HEK293 (cell line): ENCODE measurements at regions not wholly inside any gene's neighbourhood (a gene's known extent, or its start where the extent isn't known, plus 50 kb on each side); places are given as distances from the start of the nearest gene placed in this dataset.

Experiments
- CTCF ChIA-PET: fragments of 350-600 bp; formaldehyde crosslinking; extraction: SDS; loops from one replicate; lab custom pipeline; 2021; ENCODE audit warnings: antibody characterized with exemption; lab: Yijun Ruan, JAX
- POLR2A ChIA-PET: fragments of 300-600 bp; formaldehyde crosslinking; extraction: SDS; loops from one replicate; lab custom pipeline; 2020; ENCODE audit warnings: antibody characterized with exemption, inconsistent platforms; lab: Yijun Ruan, JAX
- H3K27ac ChIP-seq: fragments of 200-500 bp; sonication (Bioruptor generic); 2 replicates; pipeline ENCODE4 v1.5.1; 2014; ENCODE audit warnings: low read depth, low read length, control low read depth, inconsistent platforms; ENCODE audit errors: extremely low read depth
- H3K36me3 ChIP-seq, 2 experiments: fragments of 200-500 bp in 1 of 2; sonication (Bioruptor generic) in 1 of 2; 1 replicate in 1 of 2; 2 replicates in 1 of 2; pipeline ENCODE4 v1.5.1; 2014 to 2017; ENCODE audit warnings: inconsistent platforms in 2 of 2, low read length in 2 of 2; ENCODE audit not compliant: control insufficient read depth in 2 of 2, insufficient read depth in 1 of 2
- H3K4me1 ChIP-seq: fragments of 200-500 bp; sonication (Bioruptor generic); 2 replicates; pipeline ENCODE4 v1.5.1; 2014; ENCODE audit warnings: mild to moderate bottlenecking, low read length, inconsistent platforms; ENCODE audit not compliant: control insufficient read depth, insufficient read depth
- H3K4me3 ChIP-seq: 2 replicates; pipeline ENCODE4 v1.5.1; 2011; ENCODE audit warnings: low read depth, mild to moderate bottlenecking, control low read depth, low read length, moderate library complexity
- H3K9me3 ChIP-seq: fragments of 200-500 bp; sonication (Bioruptor generic); 2 replicates; pipeline ENCODE4 v1.5.1; 2014; ENCODE audit warnings: low read depth, low read length, inconsistent platforms; ENCODE audit not compliant: control insufficient read depth, insufficient read depth
- GLI4 ChIP-seq: fragments of 450-650 bp; formaldehyde crosslinking; IDR thresholded peaks from 2 replicates; pipeline ENCODE4 v1.5.1; 2016; ENCODE audit warnings: missing biosample characterization, missing genetic modification characterization
- PRDM2 ChIP-seq: fragments of 450-650 bp; formaldehyde crosslinking; IDR thresholded peaks from 2 replicates; pipeline ENCODE4 v1.5.1; 2016; ENCODE audit warnings: missing biosample characterization, missing genetic modification characterization, borderline replicate concordance
- SCRT2 ChIP-seq: fragments of 450-650 bp; formaldehyde crosslinking; IDR thresholded peaks from 2 replicates; pipeline ENCODE4 v1.5.1; 2016; ENCODE audit warnings: missing biosample characterization, missing genetic modification characterization
- WT1 ChIP-seq: fragments of 450-650 bp; formaldehyde crosslinking; IDR thresholded peaks from 2 replicates; pipeline ENCODE4 v1.5.1; 2016; ENCODE audit warnings: missing biosample characterization, missing genetic modification characterization
- ZBTB1 ChIP-seq: fragments of 450-650 bp; formaldehyde crosslinking; IDR thresholded peaks from 2 replicates; pipeline ENCODE4 v1.5.1; 2016; ENCODE audit warnings: missing biosample characterization, missing genetic modification characterization
- ZFHX2 ChIP-seq: fragments of 450-650 bp; formaldehyde crosslinking; conservative IDR thresholded peaks from 2 replicates; pipeline ENCODE4 v1.5.1; 2016; ENCODE audit warnings: missing biosample characterization, missing genetic modification characterization
- ZNF112 ChIP-seq: fragments of 450-650 bp; formaldehyde crosslinking; IDR thresholded peaks from 2 replicates; pipeline ENCODE4 v1.5.0; 2017; ENCODE audit warnings: missing biosample characterization, missing genetic modification characterization
- ZNF274 ChIP-seq, 2 experiments: fragments of 200-500 bp in 1 of 2; fragments of 450-650 bp in 1 of 2; sonication (Bioruptor generic) in 1 of 2; formaldehyde crosslinking in 1 of 2; IDR thresholded peaks; 2 replicates each; pipeline versions ENCODE4 v1.5.1 to v1.6.1; 2014 to 2016; ENCODE audit warnings: borderline replicate concordance in 1 of 2, inconsistent platforms in 1 of 2, low read length in 1 of 2, missing biosample characterization in 1 of 2, missing genetic modification characterization in 1 of 2
- ZNF280C ChIP-seq: fragments of 450-650 bp; formaldehyde crosslinking; IDR thresholded peaks from 2 replicates; pipeline ENCODE4 v1.5.1; 2016; ENCODE audit warnings: missing biosample characterization, missing genetic modification characterization
- ZNF530 ChIP-seq: fragments of 450-650 bp; formaldehyde crosslinking; IDR thresholded peaks from 2 replicates; pipeline ENCODE4 v1.5.1; 2016; ENCODE audit warnings: low read depth, missing biosample characterization, missing genetic modification characterization
- ZNF600 ChIP-seq: fragments of 450-650 bp; formaldehyde crosslinking; IDR thresholded peaks from 2 replicates; pipeline ENCODE4 v1.5.1; 2016; ENCODE audit warnings: missing biosample characterization, missing genetic modification characterization
- ZNF629 ChIP-seq: fragments of 450-650 bp; formaldehyde crosslinking; IDR thresholded peaks from 2 replicates; pipeline ENCODE4 v1.5.1; 2017; ENCODE audit warnings: missing biosample characterization, missing genetic modification characterization
- ZNF664 ChIP-seq: fragments of 450-650 bp; formaldehyde crosslinking; IDR thresholded peaks from 2 replicates; pipeline ENCODE4 v1.5.1; 2016; ENCODE audit warnings: missing biosample characterization, missing genetic modification characterization
- ZNF768 ChIP-seq: fragments of 450-650 bp; formaldehyde crosslinking; IDR thresholded peaks from 2 replicates; pipeline ENCODE4 v1.5.1; 2018; ENCODE audit warnings: missing biosample characterization, mild to moderate bottlenecking, missing genetic modification characterization
- ZNF792 ChIP-seq: fragments of 450-650 bp; formaldehyde crosslinking; IDR thresholded peaks from 2 replicates; pipeline ENCODE4 v1.5.1; 2016; ENCODE audit warnings: missing biosample characterization, missing genetic modification characterization
- TF ChIP-seq, protein P1 (sequence below): fragments of 450-650 bp; formaldehyde crosslinking; IDR thresholded peaks from 2 replicates; pipeline ENCODE4 v1.5.1; 2017; ENCODE audit warnings: missing biosample characterization, mild to moderate bottlenecking, missing genetic modification characterization, moderate library complexity

GRCh38 chr5:99000221-99000620 lies 71.4 kb upstream of the CHD1 start (continued):
- no peak for TF ChIP-seq ZNF768
- no peak for TF ChIP-seq ZNF629

GRCh38 chr5:98999631-99000030 lies 70.8 kb upstream of the CHD1 start:
- Histone ChIP-seq H3K36me3 (no peaks in the 10 kb centered on the region), H3K9me3 (no peaks in the 10 kb centered on the region), H3K27ac (no peak overlapping the region), H3K4me3 (no peak overlapping the region), H3K4me1 (no peaks in the 10 kb centered on the region)
- TF ChIP-seq ZNF112 (tag by site-specific recombination) = no peak
- CTCF ChIA-PET = no interaction called here
- POLR2A ChIA-PET = no interaction called here

DNA sequence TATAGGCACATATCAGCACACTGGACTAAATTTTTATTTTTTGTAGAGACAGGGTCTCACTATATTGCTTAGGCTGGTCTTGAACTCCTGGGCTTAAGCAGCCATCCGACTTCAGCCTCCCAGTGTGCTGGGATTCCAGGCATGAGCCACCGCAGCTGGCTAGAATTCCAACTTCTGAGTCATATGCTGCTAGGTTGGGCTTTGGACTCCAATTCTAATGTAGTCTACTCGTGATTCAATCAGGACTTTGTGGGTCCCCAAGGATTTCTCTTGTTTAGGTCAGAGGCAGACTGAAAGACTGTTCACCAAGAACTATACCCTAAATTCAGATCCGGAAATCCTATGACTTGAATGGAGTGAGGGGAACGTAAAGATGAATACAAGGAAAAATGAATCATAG lies 68.2 kb upstream of the CHD1 start:
- Histone ChIP-seq H3K4me1 (no peaks in the 10 kb centered on the region), H3K9me3 (no peaks in the 10 kb centered on the region), H3K36me3 (no peaks in the 10 kb centered on the region), H3K27ac (no peak overlapping the region), H3K4me3 (no peak overlapping the region)
- TF ChIP-seq GLI4 (tag by site-specific recombination) = no peak
- TF ChIP-seq, protein P1, sequence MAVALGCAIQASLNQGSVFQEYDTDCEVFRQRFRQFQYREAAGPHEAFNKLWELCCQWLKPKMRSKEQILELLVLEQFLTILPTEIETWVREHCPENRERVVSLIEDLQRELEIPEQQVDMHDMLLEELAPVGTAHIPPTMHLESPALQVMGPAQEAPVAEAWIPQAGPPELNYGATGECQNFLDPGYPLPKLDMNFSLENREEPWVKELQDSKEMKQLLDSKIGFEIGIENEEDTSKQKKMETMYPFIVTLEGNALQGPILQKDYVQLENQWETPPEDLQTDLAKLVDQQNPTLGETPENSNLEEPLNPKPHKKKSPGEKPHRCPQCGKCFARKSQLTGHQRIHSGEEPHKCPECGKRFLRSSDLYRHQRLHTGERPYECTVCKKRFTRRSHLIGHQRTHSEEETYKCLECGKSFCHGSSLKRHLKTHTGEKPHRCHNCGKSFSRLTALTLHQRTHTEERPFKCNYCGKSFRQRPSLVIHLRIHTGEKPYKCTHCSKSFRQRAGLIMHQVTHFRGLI (tag by site-specific recombination) = peak; percentile 86; the same call in 1 of the 2 replicates
- CTCF ChIA-PET = no interaction called here
- POLR2A ChIA-PET = no interaction called here

DNA sequence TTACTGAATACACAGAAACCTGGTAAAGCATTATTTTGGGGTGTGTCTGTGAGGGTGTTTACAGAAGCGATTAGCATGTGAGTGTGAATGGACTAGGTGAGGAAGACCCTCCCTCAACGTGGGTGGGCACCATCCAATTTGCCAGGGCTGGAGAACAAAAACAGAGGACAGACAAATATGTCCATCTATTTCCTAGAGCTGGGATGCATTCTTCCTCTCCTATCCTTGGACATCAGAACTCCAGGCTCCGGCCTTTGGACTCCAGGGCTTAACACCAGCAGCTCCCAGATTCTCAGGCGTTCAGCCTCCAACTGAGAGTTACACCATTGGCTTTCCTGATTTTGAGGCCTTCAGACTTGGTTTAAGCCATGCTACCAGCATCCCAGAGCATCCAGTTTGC lies 65.8 kb upstream of the CHD1 start:
- CTCF ChIA-PET = no interaction called here
- H3K36me3 ChIP-seq = no peaks in the 10 kb centered on the region
- TF ChIP-seq ZBTB1 (tag by site-specific recombination) = no peak
- no peak for TF ChIP-seq PRDM2 (tag by site-specific recombination)
- no peak for TF ChIP-seq ZNF600 (tag by site-specific recombination)
- TF ChIP-seq ZNF664 = no peak
- TF ChIP-seq WT1 (tag by site-specific recombination) = no peak
- TF ChIP-seq ZNF274 (IDR thresholded peaks at IDR 0.05; ENCODE audit: low read length) = no peak
- TF ChIP-seq ZNF274 (tag by site-specific recombination; IDR thresholded peaks at IDR 0.05; ENCODE audit: borderline replicate concordance) = no peak
- no peak for TF ChIP-seq ZFHX2 (tag by site-specific recombination)
- no peak for TF ChIP-seq ZNF792
- no peak for TF ChIP-seq ZNF530 (tag by site-specific recombination)
- TF ChIP-seq ZNF280C (tag by site-specific recombination) = no peak
- TF ChIP-seq SCRT2 (tag by site-specific recombination) = no peak
- H3K4me1 ChIP-seq = no peaks in the 10 kb centered on the region
- no peaks in the 10 kb centered on the region for H3K9me3 ChIP-seq
- no peak overlapping the region for H3K27ac ChIP-seq
- no peak overlapping the region for H3K4me3 ChIP-seq
- POLR2A ChIA-PET = no interaction called here
